Brain microvascular endothelial cell (primary cell): ENCODE measurements at regions not wholly inside any gene's neighbourhood (a gene's known extent, or its start where the extent isn't known, plus 50 kb on each side); places are given as distances from the start of the nearest gene placed in this dataset.
"Not testable (repeated sequence)": the region's sequence is repeated elsewhere in the genome, so short reads cannot be mapped to it uniquely, and the experiment has no call there.

Experiments used
- DNase-seq: peaks from one replicate; pipeline ENCODE4 v3.0.0-alpha.2; 2020
- H3K27ac ChIP-seq: fragments of 250-450 bp; sonication (Bioruptor Pico); 2 replicates; pipeline ENCODE4 v1.5.1; 2020; ENCODE audit warnings: mild to moderate bottlenecking, moderate library complexity
- H3K27me3 ChIP-seq: fragments of 250-450 bp; sonication (Bioruptor Pico); replicated peaks from 2 replicates; pipeline ENCODE4 v1.5.1; 2020; ENCODE audit warnings: mild to moderate bottlenecking
- H3K36me3 ChIP-seq: fragments of 250-450 bp; sonication (Bioruptor Pico); replicated peaks from 2 replicates; pipeline ENCODE4 v1.5.1; 2020; ENCODE audit warnings: mild to moderate bottlenecking
- H3K4me3 ChIP-seq: 2 replicates; pipeline ENCODE4 v1.5.1; 2011; ENCODE audit warnings: low read depth, mild to moderate bottlenecking, control low read depth, low read length, moderate library complexity
- CTCF ChIP-seq: IDR thresholded peaks from 2 replicates; pipeline ENCODE4 v1.5.1; 2011; ENCODE audit warnings: low read depth, mild to moderate bottlenecking, moderate library complexity, low read length, control low read depth, inconsistent platforms; ENCODE audit errors: missing control alignments
- in situ Hi-C: cut with HindIII; loops from 2 replicates; pipeline ENCODE4 v1.10.0; 2017; ENCODE audit warnings: low sequenced_read_pairs, low pct_ligation_motif_present

GRCh38 chr5:125083981-125084380, 337.5 kb upstream of the ZNF608 start:
- in situ Hi-C loops: no loop called here
- DNase-seq: peak; percentile 19

GRCh38 chr5:125085797-125086505, 339.5 kb upstream of the ZNF608 start:
- no peak for DNase-seq
- H3K4me3 ChIP-seq: no peak overlapping the region
- no peaks in the 10 kb centered on the region for H3K36me3 ChIP-seq
- no peaks in the 10 kb centered on the region for H3K27me3 ChIP-seq
- in situ Hi-C loops: no loop called here
- TF ChIP-seq CTCF: no peak
- H3K27ac ChIP-seq: no peak overlapping the region

More at GRCh38 chr5:125083981-125084380, 337.5 kb upstream of the ZNF608 start:
- Histone ChIP-seq H3K27me3 (no peaks in the 10 kb centered on the region), H3K4me3 (no peak overlapping the region), H3K36me3 (no peaks in the 10 kb centered on the region), H3K27ac (no peak overlapping the region)
- no peak for TF ChIP-seq CTCF

- no peak overlapping the region for H3K27ac ChIP-seq
- H3K4me3 ChIP-seq: no peak overlapping the region
- no peak for DNase-seq
- in situ Hi-C loops: no loop called here
- TF ChIP-seq CTCF: no peak
- H3K27me3 ChIP-seq: no peaks in the 10 kb centered on the region
- no peaks in the 10 kb centered on the region for H3K36me3 ChIP-seq
Observed at GRCh38 chr5:125088522-125089105, 342.2 kb upstream of the ZNF608 start.

GRCh38 chr5:125092138-125092537, 345.7 kb upstream of the ZNF608 start:
- H3K27ac ChIP-seq, H3K27me3 ChIP-seq, H3K36me3 ChIP-seq, in situ Hi-C loops, H3K4me3 ChIP-seq, DNase-seq: not testable (repeated sequence)

- in situ Hi-C loops: no loop called here
- Histone ChIP-seq H3K27me3 (no peaks in the 10 kb centered on the region), H3K4me3 (no peak overlapping the region), H3K36me3 (no peaks in the 10 kb centered on the region), H3K27ac (peak overlapping the region; percentile 63)
- peak; percentile 86 for DNase-seq
- no peak for TF ChIP-seq CTCF
Observed at GRCh38 chr5:125093776-125094175, 347.3 kb upstream of the ZNF608 start.

- Histone ChIP-seq H3K27ac (no peak overlapping the region), H3K27me3 (no peaks in the 10 kb centered on the region), H3K4me3 (no peak overlapping the region), H3K36me3 (no peaks in the 10 kb centered on the region)
- no peak for TF ChIP-seq CTCF
- in situ Hi-C loops: no loop called here
- DNase-seq: no peak
Observed at GRCh38 chr5:125100342-125100741, 353.9 kb upstream of the ZNF608 start.
